Suppressor macrophage treated with lipopolysaccharide for 1 hour (primary cell): ENCODE measurements at regions not wholly inside any gene's neighbourhood (a gene's known extent, or its start where the extent isn't known, plus 50 kb on each side); places are given as distances from the start of the nearest gene placed in this dataset.
"Not testable (repeated sequence)": the region's sequence is repeated elsewhere in the genome, so short reads cannot be mapped to it uniquely, and the experiment has no call there.

Experiments
- DNase-seq, 3 donors: peaks; one replicate each; pipeline ENCODE4 v3.0.0-alpha.2; 2020 to 2022

DNA sequence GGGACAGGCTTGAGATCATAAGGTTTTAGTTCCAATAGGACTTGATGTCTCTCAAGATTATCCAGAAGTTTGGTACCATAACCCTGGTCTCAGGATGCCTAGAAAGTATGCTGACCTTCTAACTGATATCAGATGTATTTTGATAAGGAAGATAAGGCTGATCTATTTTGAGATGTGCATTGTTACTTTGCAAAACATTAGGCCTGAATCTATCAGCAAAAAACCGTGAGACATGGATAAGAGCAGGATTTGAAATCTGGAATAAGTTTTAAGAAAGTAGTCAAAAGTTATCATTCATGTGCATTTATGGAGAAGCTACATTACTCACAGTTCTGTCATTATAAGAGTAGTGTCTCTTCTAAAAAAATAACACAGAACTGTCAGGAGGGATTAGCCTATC lies 467.1 kb upstream of the HS3ST1 start:
- DNase-seq = no peak

DNA sequence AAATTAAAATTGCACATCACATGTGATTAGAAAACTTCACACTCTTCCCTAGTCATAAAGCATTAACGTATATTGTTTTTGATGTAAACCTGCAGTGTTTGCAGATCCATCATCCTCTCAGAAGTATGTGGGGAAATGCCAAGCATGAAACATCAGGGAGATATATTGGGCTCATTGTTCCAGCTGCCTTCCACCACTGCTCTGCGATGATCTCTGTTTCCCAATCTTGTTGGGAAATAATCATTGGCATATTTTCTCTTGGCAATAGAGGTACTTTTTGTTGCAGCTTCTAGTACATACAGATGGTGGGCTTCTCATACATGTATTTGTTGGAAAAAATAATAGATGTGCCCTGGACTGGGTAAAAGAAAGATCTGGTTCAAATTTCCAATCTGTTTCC lies 466.3 kb upstream of the HS3ST1 start:
- no peak for DNase-seq

DNA sequence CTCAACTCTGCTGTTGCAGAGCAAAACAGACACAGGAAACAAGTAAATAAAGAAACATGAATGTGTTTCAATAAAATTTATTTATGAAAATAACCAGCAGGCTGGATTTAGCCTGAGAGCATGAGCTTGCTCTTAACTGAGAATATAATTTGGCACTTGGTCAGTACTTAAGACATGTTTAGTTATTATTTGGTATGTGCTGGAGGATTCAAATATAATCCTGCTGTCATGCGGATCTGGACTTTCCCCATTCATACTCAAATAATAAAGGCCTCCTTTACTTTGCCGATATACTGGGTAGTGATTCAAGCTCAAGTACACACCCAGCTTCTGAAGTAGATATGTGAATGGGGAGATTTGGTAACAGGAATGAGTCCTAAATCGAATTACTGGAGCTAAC lies 465.5 kb upstream of the HS3ST1 start:
- DNase-seq = no peak

DNA sequence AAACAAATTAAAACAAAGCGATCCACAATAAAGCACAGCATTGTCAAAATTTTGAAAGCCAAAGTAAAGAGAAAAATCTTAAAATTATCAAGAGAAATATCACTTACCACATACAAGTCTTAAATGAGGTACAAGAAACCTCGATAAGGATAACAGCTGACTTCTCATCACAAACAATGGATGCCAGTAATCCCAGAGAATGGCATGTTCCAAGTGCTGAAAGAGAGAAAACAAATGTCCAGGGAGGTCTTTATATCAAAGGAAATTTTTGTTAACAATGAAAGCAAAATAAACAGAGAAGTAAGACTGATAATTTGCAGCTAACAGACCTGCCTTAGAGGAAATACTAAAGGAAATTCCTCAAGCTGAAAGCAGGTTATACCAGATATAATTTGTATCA lies 460.4 kb upstream of the HS3ST1 start:
- DNase-seq = no peak

DNA sequence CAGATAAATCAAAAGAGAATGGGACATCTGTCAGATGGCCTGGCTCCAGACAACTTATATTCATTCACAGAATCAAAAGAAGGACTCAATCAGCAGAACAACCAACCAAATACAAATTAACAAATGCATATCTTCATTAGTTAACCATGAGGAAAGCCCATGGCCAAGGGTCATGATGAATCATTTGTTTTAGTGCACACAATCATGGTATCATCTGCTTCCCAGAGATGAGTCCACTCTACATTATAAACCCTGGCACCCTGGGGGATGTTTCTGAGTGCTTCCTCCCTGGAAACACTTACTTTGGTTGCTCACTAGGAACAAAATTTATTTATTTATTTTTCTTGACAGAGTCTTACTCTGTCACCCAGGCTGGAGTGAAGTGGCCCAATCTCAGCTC lies 453.3 kb upstream of the HS3ST1 start:
- no peak for DNase-seq

DNA sequence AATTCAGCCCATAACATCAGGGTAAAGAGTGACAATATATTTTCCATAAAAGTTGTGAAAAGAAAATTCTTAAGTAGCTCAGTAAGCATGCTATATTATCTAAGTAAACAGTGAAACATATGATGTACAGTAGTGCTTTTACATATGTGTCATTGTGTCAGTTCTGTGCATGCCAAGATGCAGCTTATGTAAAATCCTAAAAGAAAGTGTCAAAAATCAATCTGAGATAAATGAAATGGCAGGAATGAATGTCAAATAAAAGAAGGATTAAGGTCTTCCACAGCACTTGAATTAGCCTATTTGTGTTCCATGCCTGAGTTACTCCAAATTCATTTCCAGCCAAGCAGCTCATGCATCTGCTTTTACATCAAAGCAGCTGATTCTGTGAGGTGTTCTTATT lies 452.7 kb upstream of the HS3ST1 start:
- DNase-seq = no peak

DNA sequence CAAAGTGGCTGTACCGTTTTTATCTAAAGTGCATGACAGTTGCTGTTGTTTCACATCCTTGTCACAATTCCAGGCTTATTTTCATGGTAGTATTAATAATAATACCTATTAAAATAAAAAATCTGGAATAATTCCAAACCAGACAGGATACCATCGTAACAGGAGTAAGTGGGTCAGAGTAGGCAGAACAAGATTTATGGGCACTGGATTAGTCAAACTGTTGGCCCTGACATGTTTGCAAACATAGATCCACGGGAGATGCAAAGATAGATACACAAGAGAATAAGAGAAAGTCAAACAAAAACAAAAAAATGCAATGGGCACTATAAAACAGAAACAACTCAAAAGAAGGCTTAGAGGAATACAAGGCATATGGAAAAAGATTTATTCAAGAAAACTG lies 449.5 kb upstream of the HS3ST1 start:
- DNase-seq = no peak

DNA sequence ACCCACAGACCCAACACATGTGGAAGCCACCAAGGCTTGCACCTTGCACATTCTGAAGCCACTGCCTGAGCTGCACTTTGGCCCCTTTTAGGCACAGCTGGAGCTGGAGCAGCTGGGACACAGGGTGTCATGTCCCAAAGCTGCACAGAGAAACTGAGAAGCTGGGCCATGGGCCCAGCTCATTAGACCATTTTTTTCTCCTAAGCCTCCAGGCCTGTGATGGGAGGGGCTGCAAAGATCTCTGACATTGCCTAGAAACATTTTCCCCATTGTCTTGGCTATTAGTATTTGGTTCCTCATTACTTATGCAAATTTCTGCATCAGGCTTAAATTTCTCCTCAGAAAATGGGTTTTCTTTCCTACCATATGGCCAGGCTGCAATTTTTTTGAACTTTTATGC lies 447.4 kb upstream of the HS3ST1 start:
- DNase-seq = no peak

DNA sequence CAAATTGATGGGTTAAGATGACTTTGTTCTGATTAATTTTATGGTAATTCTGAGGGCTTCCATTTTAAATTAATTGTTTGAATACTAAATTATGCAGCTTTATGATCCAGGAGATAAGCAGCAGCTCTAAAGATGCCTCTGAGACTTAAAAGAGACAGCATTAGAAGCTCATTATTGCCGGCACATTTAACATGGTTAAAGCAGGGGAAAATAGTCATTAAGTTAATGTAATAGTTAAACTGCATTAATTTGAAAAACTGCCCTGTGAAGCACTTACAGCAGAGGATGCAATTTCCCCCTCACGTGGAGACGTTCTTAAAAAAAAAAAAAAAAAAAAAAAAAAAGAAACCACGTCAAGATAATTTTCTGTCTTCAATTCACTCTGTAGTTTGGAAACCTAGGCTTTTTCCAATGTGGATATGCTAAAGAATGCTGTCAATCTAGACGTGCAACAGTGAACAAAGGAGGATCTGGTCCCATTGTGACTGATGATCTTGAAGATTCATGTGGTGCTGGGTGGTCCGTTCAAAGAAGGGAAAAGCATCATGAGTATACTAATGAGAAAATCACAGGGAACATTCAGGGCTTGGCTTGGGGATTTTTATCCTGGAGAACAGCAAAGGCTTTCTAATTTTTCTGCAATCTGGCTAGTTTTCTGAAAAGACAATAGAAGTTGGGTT lies 440.6 kb upstream of the HS3ST1 start:
- DNase-seq = no peak

DNA sequence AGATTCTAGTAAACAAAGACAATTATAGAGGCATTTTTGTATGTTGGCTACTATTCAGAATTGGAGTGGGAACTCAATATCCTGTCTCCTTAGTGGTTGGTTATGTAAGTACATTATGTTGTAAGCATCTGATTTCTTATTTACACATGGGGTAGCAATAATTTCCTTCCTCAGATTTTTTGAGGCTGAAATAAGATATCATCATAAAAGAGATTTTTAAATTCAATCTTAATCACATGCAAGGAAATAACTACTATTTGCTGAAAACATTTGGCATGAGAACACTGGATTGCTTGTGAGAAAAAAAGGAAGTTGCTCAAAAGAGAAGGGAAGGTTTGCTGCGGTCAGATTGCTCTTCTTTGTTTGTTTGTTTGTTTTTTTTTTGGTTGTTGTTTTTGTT lies 437.7 kb upstream of the HS3ST1 start:
- peak; percentile 15 to 40 (median 23) for DNase-seq

DNA sequence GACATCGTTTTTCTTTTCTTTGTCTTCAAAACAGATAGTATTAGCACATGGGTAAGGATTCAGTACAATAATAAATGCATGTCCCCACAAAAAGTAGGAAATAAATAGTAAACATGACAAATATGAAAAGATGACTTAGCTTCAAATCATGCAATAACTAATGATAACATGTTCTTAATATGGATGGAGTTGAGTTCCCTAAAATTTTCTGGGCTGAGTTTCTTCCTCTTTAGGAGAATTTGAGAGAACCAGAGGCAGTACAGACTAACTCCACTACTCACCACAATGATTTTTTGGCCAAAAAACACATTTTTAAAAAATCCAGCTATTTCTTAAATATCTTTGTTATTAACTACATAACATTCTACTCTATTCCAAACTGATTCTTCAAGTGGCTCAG lies 432.3 kb upstream of the HS3ST1 start:
- DNase-seq = peak; percentile 35 to 75 (median 63)

DNA sequence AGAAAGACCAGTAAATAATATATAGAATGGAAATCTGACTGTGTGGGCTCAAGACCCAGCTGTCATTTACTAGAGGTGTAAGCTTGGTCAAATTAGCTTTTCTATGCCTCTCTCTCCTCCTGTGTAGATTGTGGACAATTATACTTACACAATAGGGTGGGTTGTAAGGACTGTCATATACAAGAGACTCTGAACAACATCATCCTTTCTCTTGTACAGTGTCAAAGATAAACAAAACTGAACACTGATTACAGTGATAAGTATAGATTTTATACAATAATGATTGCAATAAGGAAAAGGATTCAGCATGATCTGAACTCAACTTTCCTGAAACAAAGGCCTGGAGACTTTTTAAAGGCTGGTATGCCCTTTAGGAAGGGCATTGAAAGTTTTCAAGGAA lies 429.2 kb upstream of the HS3ST1 start:
- no peak for DNase-seq

DNA sequence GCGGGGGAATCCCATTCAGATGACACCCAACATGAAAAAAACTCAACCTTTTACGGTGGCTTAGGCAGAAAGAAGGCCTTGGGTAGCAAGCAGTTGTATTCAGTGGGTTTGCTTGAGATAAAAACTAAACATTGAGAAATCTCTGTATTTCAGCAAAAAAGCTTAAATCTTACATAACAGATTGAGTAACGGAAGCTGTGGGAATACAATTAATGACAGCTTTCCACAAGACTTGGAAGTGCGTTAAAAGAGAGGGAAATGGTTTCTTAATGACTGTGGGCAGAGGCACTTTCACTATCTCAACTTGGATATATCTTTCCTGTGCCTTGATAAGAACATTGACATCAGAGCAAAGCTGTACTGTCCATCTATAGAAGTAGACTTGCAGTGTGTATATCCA lies 418.5 kb upstream of the HS3ST1 start:
- DNase-seq = peak; percentile 54 to 80 (median 63)

DNA sequence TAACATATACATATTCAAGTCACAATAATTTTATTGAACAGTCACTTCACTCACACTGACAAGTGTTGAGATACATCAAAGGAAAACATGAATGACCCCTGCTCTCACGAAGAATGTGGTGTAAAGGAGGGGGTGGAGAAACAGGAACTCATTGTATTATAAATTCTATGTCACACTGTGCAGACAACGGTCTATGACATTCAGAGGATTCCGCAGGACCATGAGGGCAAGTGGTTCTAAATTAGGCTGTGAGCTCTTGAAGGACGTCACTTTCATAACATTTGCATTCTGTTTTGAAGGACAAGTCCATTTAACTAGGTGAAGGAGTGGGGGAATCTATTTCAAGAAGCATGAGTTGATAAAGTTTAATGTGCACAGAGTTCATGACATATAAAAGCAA lies 415.2 kb upstream of the HS3ST1 start:
- peak; percentile 29 to 58 (median 56) for DNase-seq

DNA sequence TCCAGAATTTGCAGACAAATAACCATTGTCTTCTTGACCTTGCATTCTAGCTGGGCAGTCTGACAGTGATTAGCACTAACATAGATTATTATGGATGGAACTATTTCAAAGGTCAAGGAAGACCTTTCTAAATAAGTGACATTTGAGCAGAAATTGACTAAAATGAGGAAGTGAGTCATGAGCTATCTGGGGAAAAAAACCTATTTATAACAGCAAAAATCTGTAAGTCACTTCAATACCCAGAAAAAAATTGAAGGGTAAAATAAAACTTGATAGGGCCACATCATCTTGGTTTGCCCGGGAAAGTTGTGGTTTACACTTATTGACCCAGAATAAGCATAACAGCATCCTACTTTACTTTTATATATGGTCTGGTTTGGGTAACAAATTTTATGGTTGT lies 414.6 kb upstream of the HS3ST1 start:
- DNase-seq = peak; percentile 40 to 82 (median 78)

DNA sequence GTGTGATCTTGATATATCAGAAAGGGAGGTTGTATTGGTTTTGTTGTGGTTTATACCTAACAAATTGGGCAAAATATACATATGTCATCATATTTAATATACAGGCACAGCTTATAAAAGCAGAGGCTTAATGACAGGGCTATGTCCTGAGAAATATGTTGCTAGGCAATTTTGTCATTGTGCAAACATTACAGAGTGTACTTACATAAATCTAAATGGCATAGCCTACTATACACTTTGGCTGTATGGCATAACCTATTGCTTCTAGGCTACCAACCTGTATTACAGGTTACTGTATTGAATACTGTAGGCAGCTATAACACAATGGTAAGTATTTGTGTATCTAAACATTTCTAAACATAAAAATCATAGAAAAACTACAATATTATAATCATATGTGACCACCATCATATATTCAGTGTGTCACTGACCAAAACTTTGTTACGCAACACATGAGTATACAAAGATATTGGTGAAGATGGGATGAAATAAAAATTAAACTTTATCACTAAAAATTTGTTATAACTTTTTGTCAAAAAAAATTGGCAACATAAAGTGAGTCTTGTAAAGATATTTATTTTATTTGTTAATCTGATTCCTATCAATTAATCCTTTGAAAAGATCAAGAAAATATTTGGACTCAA lies 414.0 kb upstream of the HS3ST1 start:
- peak in 1 of 3 donors; percentile 14 for DNase-seq

DNA sequence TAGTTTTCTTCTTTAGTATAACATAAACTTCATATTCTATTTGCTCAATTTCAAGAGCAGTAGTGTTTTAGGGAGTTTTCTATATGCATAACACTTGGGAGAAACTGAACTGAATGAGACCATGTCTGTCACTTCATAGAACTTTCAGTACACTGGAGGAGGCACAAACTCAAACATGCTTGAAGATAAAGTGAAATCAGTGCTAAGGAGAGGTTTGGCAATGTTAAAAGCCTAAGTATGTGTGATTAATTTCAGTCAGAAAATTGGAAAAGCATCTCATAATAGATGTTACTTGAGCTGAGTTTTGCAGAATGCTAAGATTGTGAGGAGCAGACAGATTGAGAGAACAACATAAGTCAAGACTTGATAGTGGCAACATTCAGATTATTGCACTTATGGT lies 411.2 kb upstream of the HS3ST1 start:
- DNase-seq = no peak

DNA sequence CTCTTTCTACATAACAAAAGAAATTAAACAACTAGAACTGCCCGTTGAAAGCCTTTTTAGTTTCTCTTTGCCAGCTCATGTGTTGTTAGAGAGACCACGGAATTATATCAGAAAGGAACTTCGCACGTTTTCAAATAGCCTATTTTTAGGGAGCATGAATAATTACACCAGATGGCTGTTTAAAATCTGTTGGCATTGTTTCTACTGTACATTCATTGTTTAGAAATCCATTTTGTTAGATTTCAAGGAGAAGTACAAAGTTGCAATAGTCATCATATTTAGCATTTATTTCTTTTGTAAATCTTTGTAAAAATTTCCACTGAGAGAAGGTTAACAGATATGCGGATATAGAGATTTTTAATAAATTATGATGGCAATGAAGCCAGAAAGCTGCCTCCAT lies 403.0 kb upstream of the HS3ST1 start:
- no peak for DNase-seq

DNA sequence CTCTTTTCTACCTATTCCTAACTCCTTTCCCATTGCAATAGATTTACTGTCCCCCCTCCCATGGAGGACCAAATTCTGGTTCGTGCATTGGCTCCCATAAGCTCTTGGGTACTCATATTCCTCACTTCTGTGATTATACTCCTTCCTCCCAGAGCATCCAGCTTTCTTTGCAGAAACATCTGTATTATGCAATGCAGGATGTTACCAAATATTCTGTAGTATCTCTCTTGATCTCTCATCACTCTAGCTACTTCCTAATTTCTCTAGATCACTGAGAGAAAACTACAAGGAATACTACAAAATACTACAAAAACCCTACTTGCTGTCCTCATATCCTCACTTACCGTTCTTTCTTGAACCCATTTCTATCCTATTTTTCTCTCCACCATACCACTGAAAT lies 395.9 kb upstream of the HS3ST1 start:
- peak; percentile 38 to 79 (median 60) for DNase-seq

DNA sequence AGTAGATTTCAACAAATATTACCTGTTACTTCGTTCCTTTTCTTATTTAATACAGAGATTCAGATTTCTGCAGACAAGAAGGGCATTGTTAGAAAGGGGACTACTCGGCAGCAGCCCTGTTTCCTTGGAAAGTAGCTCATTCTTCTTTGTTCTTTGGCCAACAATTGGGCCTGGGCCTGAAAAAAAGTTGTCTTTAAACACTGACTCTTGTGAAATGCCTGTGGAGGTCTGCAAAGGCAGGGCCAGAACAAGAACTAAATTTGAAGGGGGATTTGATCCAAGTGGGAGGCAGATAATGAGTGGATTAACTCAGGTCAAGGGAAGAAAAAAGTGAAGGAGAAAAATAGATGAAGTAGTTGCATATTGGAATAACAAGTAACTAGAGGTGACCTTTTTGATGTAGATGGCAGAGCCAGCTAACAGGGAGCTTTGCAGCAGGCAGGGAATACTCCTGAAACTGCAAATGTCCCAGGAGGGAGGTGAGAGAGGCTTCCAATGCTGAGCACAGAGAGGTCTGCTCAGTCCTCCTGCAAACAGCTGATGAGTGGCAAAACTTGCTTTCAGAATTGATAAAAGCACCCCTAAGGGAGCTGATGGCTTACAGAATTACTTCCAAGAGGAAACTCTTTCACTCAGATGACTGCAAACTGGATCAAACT lies 393.2 kb upstream of the HS3ST1 start:
- no peak for DNase-seq

DNA sequence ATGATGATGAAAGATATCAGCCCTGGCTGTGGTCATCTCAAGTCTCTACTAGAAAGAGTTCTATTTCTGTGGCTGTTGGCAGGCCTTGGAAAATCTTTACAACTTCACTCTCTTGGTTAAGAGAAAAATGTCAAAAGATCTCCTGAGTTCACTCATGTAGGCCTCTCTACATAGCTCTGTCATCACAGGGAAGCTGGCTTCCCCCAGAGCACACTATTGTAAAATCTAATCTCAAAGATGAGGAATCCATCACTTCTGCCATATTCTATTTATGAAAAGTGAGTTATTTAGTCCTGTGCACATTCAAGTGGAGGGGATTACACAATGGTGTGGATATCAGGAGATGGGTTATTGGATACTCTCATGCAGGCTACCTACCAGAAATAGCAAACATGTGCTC lies 388.4 kb upstream of the HS3ST1 start:
- DNase-seq = no peak

DNA sequence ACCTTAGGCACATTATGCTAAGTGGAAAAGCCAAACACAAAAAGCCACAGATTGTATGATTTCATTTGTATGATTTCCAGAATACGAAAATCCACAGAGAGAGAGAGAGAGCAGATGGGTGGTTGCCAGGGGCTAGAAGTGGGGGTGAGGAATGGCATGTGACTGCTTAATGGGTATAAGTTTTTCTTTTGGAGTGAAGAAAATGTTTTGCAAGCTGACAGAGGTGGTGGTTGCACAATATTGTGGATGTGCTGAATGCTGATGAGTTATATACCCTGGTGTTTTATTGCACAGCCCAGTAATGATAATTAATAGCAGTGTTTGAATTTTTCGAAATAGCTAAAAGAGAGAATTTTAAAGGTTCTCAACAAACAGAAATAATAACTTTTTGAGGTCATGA lies 386.1 kb upstream of the HS3ST1 start:
- no peak for DNase-seq

DNA sequence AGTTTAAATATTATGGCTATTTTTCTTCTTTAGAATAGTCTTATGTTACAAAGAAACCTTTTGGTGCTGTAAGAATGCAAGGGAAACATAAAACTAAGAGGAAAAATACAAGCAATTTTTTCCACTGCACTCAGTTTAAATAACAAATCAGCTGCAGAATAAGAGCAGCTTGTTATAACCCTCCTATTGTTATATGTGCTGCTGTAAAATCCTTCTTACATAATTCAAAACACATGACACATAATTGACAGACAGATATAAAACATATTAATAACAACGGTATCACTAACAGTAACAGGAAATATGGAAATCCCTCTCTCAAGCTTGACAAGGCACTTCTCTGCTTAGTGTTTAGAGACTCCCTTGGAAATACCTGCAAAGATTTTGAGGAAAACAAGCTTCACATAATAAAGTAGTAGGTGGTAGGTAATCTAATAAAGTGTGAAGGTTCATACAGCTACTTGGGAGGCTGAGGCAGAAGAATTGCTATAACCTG lies 385.3 kb upstream of the HS3ST1 start:
- DNase-seq = no peak

DNA sequence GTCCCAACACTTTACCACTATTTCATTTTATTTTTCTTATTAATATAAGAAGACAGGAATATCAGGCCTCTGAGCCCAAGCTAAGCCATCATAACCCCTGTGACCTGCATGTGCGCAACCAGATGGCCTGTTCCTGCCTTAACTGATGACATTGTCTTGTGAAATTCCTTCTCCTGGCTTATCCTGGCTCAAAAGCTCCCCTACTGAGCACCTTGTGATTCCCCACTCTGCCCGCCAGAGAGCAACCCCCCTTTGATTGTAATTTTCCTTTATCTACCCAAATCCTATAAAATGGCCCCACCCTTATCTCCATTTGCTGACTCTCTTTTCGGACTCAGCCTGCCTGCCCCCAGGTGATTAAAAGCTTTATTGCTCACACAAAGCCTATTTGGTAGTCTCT lies 382.8 kb upstream of the HS3ST1 start:
- not testable (repeated sequence) for DNase-seq
